MM.1S (cell line): ENCODE measurements at regions not wholly inside any gene's neighbourhood (a gene's known extent, or its start where the extent isn't known, plus 50 kb on each side); places are given as distances from the start of the nearest gene placed in this dataset.

Experiments
- EZH2phosphoT487 ChIP-seq: fragments of 300-600 bp; sonication (generic); IDR thresholded peaks from 2 replicates; pipeline ENCODE4 v1.6.1; 2018; ENCODE audit warnings: antibody characterized with exemption, low read length
- TF ChIP-seq, protein P1 (sequence below): fragments of 300-600 bp; sonication (generic); IDR thresholded peaks from 2 replicates; pipeline ENCODE4 v1.5.1; 2016; ENCODE audit warnings: antibody characterized with exemption, low read length, mixed read lengths

DNA sequence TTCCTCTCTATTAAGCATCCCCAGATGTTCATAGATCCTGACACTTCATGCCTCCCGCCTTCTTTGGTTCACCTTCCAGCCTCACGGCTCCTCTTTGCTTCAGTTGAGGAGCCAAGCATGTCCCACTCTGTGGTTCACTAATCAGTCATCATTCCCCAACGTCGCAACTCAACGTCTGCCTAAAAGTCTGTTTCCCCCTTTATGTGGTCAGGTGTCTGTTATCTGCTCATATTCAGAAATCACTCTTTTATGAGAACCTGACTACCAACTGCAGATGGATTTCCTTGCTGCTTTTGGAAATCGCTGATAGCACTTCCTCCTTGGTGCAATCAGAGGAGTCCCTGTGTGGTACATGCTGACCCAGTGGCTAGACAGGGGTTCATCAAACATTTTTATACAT, 94.1 kb upstream of the VANGL1 start:
- TF ChIP-seq, protein P1, sequence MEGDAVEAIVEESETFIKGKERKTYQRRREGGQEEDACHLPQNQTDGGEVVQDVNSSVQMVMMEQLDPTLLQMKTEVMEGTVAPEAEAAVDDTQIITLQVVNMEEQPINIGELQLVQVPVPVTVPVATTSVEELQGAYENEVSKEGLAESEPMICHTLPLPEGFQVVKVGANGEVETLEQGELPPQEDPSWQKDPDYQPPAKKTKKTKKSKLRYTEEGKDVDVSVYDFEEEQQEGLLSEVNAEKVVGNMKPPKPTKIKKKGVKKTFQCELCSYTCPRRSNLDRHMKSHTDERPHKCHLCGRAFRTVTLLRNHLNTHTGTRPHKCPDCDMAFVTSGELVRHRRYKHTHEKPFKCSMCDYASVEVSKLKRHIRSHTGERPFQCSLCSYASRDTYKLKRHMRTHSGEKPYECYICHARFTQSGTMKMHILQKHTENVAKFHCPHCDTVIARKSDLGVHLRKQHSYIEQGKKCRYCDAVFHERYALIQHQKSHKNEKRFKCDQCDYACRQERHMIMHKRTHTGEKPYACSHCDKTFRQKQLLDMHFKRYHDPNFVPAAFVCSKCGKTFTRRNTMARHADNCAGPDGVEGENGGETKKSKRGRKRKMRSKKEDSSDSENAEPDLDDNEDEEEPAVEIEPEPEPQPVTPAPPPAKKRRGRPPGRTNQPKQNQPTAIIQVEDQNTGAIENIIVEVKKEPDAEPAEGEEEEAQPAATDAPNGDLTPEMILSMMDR, result no peak
- no peak for TF ChIP-seq EZH2phosphoT487
